Endodermal cell (in vitro differentiated cells): ENCODE measurements at regions not wholly inside any gene's neighbourhood (a gene's known extent, or its start where the extent isn't known, plus 50 kb on each side); places are given as distances from the start of the nearest gene placed in this dataset.

Experiments
- DNase-seq: peaks from one replicate; pipeline ENCODE4 v3.0.0-alpha.2; 2017
- H3K27ac ChIP-seq: 2 replicates; pipeline ENCODE4 v1.5.1; 2013; ENCODE audit warnings: mild to moderate bottlenecking, low read depth, low read length, moderate library complexity
- H3K27me3 ChIP-seq: 2 replicates; pipeline ENCODE4 v1.6.1; 2013; ENCODE audit warnings: mild to moderate bottlenecking, low read length, moderate library complexity; ENCODE audit not compliant: insufficient read depth, control insufficient read depth, poor library complexity, severe bottlenecking
- H3K36me3 ChIP-seq: 2 replicates; pipeline ENCODE4 v1.7.0; 2013; ENCODE audit warnings: mild to moderate bottlenecking, low read length, moderate library complexity; ENCODE audit not compliant: control insufficient read depth, insufficient read depth
- H3K4me1 ChIP-seq: one replicate; pipeline ENCODE4 v1.7.0; 2013; ENCODE audit warnings: low read length; ENCODE audit not compliant: control insufficient read depth, insufficient read depth
- H3K4me3 ChIP-seq: 2 replicates; pipeline ENCODE4 v1.5.1; 2013; ENCODE audit warnings: mild to moderate bottlenecking, low read length, moderate library complexity
- H3K9ac ChIP-seq: 2 replicates; pipeline ENCODE4 v1.6.1; 2013; ENCODE audit warnings: mild to moderate bottlenecking, low read length, moderate library complexity; ENCODE audit not compliant: poor library complexity, severe bottlenecking; ENCODE audit errors: extremely low read depth
- H3K9me3 ChIP-seq: 2 replicates; pipeline ENCODE4 v1.6.1; 2013; ENCODE audit warnings: mild to moderate bottlenecking, low read length, moderate library complexity; ENCODE audit not compliant: control insufficient read depth
- H3K27ac Mint-ChIP-seq: 2 replicates; pipeline ENCODE4 v1.8.0; 2020; ENCODE audit warnings: mixed read lengths
- H3K27me3 Mint-ChIP-seq: 2 replicates; pipeline ENCODE4 v1.8.0; 2021; ENCODE audit warnings: mild to moderate bottlenecking, mixed read lengths; ENCODE audit not compliant: insufficient read depth
- H3K36me3 Mint-ChIP-seq: 2 replicates; pipeline ENCODE4 v1.8.0; 2020; ENCODE audit warnings: low read depth, mixed read lengths
- H3K4me1 Mint-ChIP-seq: 2 replicates; pipeline ENCODE4 v1.8.0; 2020; ENCODE audit warnings: mixed read lengths
- H3K4me3 Mint-ChIP-seq: 2 replicates; pipeline ENCODE4 v1.8.0; 2020; ENCODE audit warnings: mild to moderate bottlenecking, moderate library complexity, mixed read lengths
- H3K9me3 Mint-ChIP-seq: 2 replicates; pipeline ENCODE4 v1.8.0; 2020; ENCODE audit warnings: mild to moderate bottlenecking, mixed read lengths
- WGBS, 2 experiments: methylation state at CpG; one replicate each; pipeline versions ENCODE4 v1.1.5 to v1.1.7; 2013; ENCODE audit warnings: missing lambda C conversion rate in 2 of 2, mixed read lengths in 1 of 2; ENCODE audit not compliant: insufficient coverage in 1 of 2, insufficient read length in 1 of 2; 5-methylcytosine and 5-hydroxymethylcytosine counted together
- TF ChIP-seq, protein P1 (sequence below): fragments of 200-600 bp; sonication (generic); conservative IDR thresholded peaks from 2 replicates; pipeline ENCODE4 v1.5.0; 2021; ENCODE audit warnings: antibody characterized with exemption, mild to moderate bottlenecking

DNA sequence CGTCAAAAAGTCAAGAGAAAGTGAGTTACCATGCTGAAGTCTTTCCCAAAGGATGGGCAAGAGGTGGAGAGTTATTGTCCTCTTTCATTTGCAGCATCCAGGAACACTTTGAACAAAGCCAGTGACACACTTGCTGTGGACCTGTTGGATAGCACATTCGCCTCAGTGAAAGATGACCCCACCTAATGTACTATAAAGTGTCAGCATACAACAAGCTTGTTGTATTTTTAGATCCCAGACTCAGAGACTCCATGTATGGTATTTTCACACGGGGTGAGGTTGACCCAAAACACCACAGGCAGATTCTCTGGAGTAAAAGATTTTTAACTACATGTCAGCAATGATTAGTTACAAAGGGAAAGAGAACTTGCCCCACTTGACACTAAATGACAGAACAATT lies 273.8 kb downstream of the PTBP2 start:
- H3K9me3 Mint-ChIP-seq = no peaks in the 10 kb centered on the region
- H3K27ac Mint-ChIP-seq = no peak overlapping the region
- no peak overlapping the region for H3K27ac ChIP-seq
- peaks cover 5% of the 10 kb centered on the region for H3K4me1 ChIP-seq
- no peak overlapping the region for H3K9ac ChIP-seq
- H3K36me3 ChIP-seq = no peaks in the 10 kb centered on the region
- H3K9me3 ChIP-seq = no peaks in the 10 kb centered on the region
- peaks cover 20% of the 10 kb centered on the region for H3K4me1 Mint-ChIP-seq
- H3K27me3 ChIP-seq = no peaks in the 10 kb centered on the region
- no peaks in the 10 kb centered on the region for H3K36me3 Mint-ChIP-seq
- no peak for DNase-seq
- 89 to 96% methylated on average over 1 to 3 of the region's 3 CpGs for WGBS, 2 experiments
- H3K4me3 Mint-ChIP-seq = no peak overlapping the region
- H3K4me3 ChIP-seq = no peak overlapping the region
- TF ChIP-seq, protein P1, sequence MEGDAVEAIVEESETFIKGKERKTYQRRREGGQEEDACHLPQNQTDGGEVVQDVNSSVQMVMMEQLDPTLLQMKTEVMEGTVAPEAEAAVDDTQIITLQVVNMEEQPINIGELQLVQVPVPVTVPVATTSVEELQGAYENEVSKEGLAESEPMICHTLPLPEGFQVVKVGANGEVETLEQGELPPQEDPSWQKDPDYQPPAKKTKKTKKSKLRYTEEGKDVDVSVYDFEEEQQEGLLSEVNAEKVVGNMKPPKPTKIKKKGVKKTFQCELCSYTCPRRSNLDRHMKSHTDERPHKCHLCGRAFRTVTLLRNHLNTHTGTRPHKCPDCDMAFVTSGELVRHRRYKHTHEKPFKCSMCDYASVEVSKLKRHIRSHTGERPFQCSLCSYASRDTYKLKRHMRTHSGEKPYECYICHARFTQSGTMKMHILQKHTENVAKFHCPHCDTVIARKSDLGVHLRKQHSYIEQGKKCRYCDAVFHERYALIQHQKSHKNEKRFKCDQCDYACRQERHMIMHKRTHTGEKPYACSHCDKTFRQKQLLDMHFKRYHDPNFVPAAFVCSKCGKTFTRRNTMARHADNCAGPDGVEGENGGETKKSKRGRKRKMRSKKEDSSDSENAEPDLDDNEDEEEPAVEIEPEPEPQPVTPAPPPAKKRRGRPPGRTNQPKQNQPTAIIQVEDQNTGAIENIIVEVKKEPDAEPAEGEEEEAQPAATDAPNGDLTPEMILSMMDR = no peak
- H3K27me3 Mint-ChIP-seq = peaks cover 2% of the 10 kb centered on the region

DNA sequence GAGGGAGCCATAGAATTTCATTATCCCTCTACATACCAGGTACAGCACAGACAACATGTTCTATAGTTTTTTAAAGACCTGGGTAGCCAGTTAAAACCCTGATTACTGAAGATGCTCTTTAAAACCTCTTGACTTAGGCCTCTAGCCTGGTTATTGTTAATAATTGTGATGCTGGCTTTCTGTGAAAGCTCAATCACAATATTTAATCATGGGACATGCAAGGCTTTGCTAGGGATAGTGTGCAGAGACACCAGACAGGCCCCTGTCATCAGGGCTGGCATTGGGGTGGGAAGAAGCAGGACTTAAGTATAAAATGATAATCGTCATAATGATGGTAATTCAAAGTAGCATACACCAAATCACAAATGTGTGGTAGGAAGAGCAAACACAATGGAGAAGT lies 274.4 kb downstream of the PTBP2 start:
- no peak overlapping the region for H3K27ac ChIP-seq
- H3K4me1 ChIP-seq = peaks cover 5% of the 10 kb centered on the region
- H3K27me3 Mint-ChIP-seq = peaks cover 2% of the 10 kb centered on the region
- no peak for DNase-seq
- no peaks in the 10 kb centered on the region for H3K36me3 Mint-ChIP-seq
- 78 to 93% methylated on average over 1 of the region's 1 CpG for WGBS, 2 experiments
- H3K4me3 Mint-ChIP-seq = no peak overlapping the region
- no peaks in the 10 kb centered on the region for H3K27me3 ChIP-seq
- no peak overlapping the region for H3K27ac Mint-ChIP-seq
- peaks cover 13% of the 10 kb centered on the region for H3K4me1 Mint-ChIP-seq
- no peak overlapping the region for H3K9ac ChIP-seq
- H3K36me3 ChIP-seq = no peaks in the 10 kb centered on the region
- no peaks in the 10 kb centered on the region for H3K9me3 Mint-ChIP-seq
- TF ChIP-seq, protein P1 = no peak
- H3K4me3 ChIP-seq = no peak overlapping the region
- H3K9me3 ChIP-seq = no peaks in the 10 kb centered on the region

DNA sequence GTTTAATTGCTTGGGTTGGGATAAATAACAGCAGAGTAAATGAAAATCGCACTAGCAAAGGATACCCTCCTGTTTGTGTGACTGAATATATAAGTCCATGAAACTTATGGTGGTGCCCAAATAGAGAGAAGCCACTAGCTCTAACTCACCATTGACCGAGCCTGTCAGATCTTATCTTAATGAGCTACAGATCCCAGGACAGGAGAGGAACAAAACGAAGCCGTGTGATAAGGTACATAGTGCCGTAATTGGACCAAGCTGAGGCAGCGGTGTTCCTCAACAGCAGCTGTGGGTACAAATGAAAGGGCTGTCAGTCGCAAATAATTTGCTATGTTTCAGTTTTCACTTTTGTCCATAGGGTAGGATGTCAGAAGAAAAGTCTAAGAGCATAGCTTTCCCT lies 276.1 kb downstream of the PTBP2 start:
- Mint-ChIP-seq H3K36me3 (no peaks in the 10 kb centered on the region), H3K27ac (no peak overlapping the region), H3K27me3 (peaks cover 2% of the 10 kb centered on the region), H3K4me1 (peaks cover 3% of the 10 kb centered on the region), H3K9me3 (no peaks in the 10 kb centered on the region), H3K4me3 (no peak overlapping the region)
- 90 to 95% methylated on average over 3 to 7 of the region's 7 CpGs for WGBS, 2 experiments
- Histone ChIP-seq H3K27me3 (no peaks in the 10 kb centered on the region), H3K9ac (no peak overlapping the region), H3K9me3 (no peaks in the 10 kb centered on the region), H3K4me3 (no peak overlapping the region), H3K36me3 (no peaks in the 10 kb centered on the region), H3K27ac (no peak overlapping the region), H3K4me1 (no peaks in the 10 kb centered on the region)
- TF ChIP-seq, protein P1 = no peak
- DNase-seq = no peak
